ENCODE measurements at regions not wholly inside any gene's neighbourhood (a gene's known extent, or its start where the extent isn't known, plus 50 kb on each side); places are given as distances from the start of the nearest gene placed in this dataset.

DNA sequence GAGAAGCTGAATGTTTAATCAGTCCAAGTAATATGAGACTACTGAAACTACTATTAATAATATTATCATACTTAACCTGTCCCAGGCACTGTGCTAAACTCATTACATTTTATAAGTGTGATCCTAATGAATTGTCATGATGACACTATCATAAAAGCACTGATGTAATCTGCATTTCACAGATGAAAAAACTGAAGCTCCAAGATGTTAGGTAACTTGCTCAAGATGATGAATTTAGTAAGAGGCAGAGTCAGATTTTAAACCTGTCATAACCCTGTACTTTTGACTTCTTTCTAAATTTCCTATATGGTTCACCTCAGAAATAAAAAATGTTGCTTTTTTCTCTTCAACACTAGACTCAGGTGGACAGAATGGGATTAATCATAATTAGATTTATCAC lies 237.6 kb downstream of the ALDH8A1 start:
- FAIRE-seq (no peak), ATAC-seq (no peak), DNase-seq (ENCODE audit: extremely low read depth in 1 of 4, low spot score in 3 of 4) (no peak)
- no TSS peak for BruUV-seq (replicated peaks)
- no peaks in the 10 kb centered on the region for H3K36me3 ChIP-seq (ENCODE audit: control insufficient read depth, insufficient read depth, low read length)
- no peak overlapping the region for H3K4me3 ChIP-seq
- H3K79me2 ChIP-seq (ENCODE audit: control insufficient read depth, insufficient read depth, low read length), result no peaks in the 10 kb centered on the region
- H3K27me3 ChIP-seq (ENCODE audit: control insufficient read depth in 2 of 2, insufficient read depth in 2 of 2, low read length in 2 of 2), result peaks cover 5 to 9% of the 10 kb centered on the region in 2 experiments; a peak in 3 of 5 replicates
- H3K9ac ChIP-seq (ENCODE audit: insufficient read depth in 1 of 2, low read depth in 2 of 2, low read length in 2 of 2), result no peak overlapping the region
- no peak overlapping the region for H2AFZ ChIP-seq (ENCODE audit: low read depth, low read length)
- CTCF ChIA-PET (ENCODE audit: low intra/inter-chr PET ratio), result no interaction called here
- intact Hi-C loops (cut with micrococcal nuclease) (no loop called here), in situ Hi-C loops (cut with MboI) (no loop called here)
- no peaks in the 10 kb centered on the region for H3K9me1 ChIP-seq (ENCODE audit: control insufficient read depth, insufficient read depth, low read length)
- no peaks in the 10 kb centered on the region for H4K20me1 ChIP-seq (replicated peaks; ENCODE audit: control insufficient read depth, insufficient read depth, low read length)
- H3K27ac ChIP-seq (ENCODE audit: extremely low read depth, low read depth, low read length), result no peak overlapping the region
- no peaks in the 10 kb centered on the region for H3K9me3 ChIP-seq (replicated peaks; ENCODE audit: control insufficient read depth, insufficient read depth, low read depth, low read length)
- H3K4me1 ChIP-seq (replicated peaks in 1 of 2; ENCODE audit: control insufficient read depth in 2 of 2, insufficient read depth in 2 of 2, low read length in 2 of 2), result no peaks in the 10 kb centered on the region
- no peak overlapping the region for H3K4me2 ChIP-seq (ENCODE audit: insufficient read depth, low read length)
- POLR2A ChIA-PET, result interaction anchor here (0.7 to 0.9 kb wide), 2 partner anchors 9 to 11 kb away, joined by 3 to 5 read pairs; no protein-coding TSS in a partner anchor
- TF ChIP-seq SMARCC2 (IDR thresholded peaks at IDR 0.05; ENCODE audit: low read depth) (no peak), ZNF311 (CRISPR knock-in tag; IDR thresholded peaks at IDR 0.05) (no peak), PURB (CRISPR knock-in tag; IDR thresholded peaks at IDR 0.05; ENCODE audit: low read depth) (no peak), SIN3B (IDR thresholded peaks at IDR 0.05; ENCODE audit: low read depth) (no peak), KHSRP (IDR thresholded peaks at IDR 0.05) (no peak), MAZ (CRISPR knock-in tag; conservative IDR thresholded peaks at IDR 0.05 in 1 of 2, IDR thresholded peaks at IDR 0.05 in 1 of 2) (no peak), MCM3 (IDR thresholded peaks at IDR 0.05) (no peak), ZNF121 (CRISPR knock-in tag; conservative IDR thresholded peaks at IDR 0.05) (no peak), POLR2A (conservative IDR thresholded peaks at IDR 0.05) (no peak)
- TF ChIP-seq, protein P1, sequence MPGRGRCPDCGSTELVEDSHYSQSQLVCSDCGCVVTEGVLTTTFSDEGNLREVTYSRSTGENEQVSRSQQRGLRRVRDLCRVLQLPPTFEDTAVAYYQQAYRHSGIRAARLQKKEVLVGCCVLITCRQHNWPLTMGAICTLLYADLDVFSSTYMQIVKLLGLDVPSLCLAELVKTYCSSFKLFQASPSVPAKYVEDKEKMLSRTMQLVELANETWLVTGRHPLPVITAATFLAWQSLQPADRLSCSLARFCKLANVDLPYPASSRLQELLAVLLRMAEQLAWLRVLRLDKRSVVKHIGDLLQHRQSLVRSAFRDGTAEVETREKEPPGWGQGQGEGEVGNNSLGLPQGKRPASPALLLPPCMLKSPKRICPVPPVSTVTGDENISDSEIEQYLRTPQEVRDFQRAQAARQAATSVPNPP (IDR thresholded peaks at IDR 0.05; ENCODE audit: borderline replicate concordance, insufficient read depth, insufficient read length), result no peak
- TF ChIP-seq, protein P2, sequence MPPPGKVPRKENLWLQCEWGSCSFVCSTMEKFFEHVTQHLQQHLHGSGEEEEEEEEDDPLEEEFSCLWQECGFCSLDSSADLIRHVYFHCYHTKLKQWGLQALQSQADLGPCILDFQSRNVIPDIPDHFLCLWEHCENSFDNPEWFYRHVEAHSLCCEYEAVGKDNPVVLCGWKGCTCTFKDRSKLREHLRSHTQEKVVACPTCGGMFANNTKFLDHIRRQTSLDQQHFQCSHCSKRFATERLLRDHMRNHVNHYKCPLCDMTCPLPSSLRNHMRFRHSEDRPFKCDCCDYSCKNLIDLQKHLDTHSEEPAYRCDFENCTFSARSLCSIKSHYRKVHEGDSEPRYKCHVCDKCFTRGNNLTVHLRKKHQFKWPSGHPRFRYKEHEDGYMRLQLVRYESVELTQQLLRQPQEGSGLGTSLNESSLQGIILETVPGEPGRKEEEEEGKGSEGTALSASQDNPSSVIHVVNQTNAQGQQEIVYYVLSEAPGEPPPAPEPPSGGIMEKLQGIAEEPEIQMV (tag; conservative IDR thresholded peaks at IDR 0.05; ENCODE audit: low read depth), result no peak
- TF ChIP-seq, protein P3, sequence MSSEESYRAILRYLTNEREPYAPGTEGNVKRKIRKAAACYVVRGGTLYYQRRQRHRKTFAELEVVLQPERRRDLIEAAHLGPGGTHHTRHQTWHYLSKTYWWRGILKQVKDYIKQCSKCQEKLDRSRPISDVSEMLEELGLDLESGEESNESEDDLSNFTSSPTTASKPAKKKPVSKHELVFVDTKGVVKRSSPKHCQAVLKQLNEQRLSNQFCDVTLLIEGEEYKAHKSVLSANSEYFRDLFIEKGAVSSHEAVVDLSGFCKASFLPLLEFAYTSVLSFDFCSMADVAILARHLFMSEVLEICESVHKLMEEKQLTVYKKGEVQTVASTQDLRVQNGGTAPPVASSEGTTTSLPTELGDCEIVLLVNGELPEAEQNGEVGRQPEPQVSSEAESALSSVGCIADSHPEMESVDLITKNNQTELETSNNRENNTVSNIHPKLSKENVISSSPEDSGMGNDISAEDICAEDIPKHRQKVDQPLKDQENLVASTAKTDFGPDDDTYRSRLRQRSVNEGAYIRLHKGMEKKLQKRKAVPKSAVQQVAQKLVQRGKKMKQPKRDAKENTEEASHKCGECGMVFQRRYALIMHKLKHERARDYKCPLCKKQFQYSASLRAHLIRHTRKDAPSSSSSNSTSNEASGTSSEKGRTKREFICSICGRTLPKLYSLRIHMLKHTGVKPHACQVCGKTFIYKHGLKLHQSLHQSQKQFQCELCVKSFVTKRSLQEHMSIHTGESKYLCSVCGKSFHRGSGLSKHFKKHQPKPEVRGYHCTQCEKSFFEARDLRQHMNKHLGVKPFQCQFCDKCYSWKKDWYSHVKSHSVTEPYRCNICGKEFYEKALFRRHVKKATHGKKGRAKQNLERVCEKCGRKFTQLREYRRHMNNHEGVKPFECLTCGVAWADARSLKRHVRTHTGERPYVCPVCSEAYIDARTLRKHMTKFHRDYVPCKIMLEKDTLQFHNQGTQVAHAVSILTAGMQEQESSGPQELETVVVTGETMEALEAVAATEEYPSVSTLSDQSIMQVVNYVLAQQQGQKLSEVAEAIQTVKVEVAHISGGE (CRISPR knock-in tag; IDR thresholded peaks at IDR 0.05), result no peak
- TF ChIP-seq, protein P4, sequence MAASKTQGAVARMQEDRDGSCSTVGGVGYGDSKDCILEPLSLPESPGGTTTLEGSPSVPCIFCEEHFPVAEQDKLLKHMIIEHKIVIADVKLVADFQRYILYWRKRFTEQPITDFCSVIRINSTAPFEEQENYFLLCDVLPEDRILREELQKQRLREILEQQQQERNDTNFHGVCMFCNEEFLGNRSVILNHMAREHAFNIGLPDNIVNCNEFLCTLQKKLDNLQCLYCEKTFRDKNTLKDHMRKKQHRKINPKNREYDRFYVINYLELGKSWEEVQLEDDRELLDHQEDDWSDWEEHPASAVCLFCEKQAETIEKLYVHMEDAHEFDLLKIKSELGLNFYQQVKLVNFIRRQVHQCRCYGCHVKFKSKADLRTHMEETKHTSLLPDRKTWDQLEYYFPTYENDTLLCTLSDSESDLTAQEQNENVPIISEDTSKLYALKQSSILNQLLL (CRISPR knock-in tag; IDR thresholded peaks at IDR 0.05; ENCODE audit: borderline replicate concordance), result no peak
- TF ChIP-seq, protein P5, sequence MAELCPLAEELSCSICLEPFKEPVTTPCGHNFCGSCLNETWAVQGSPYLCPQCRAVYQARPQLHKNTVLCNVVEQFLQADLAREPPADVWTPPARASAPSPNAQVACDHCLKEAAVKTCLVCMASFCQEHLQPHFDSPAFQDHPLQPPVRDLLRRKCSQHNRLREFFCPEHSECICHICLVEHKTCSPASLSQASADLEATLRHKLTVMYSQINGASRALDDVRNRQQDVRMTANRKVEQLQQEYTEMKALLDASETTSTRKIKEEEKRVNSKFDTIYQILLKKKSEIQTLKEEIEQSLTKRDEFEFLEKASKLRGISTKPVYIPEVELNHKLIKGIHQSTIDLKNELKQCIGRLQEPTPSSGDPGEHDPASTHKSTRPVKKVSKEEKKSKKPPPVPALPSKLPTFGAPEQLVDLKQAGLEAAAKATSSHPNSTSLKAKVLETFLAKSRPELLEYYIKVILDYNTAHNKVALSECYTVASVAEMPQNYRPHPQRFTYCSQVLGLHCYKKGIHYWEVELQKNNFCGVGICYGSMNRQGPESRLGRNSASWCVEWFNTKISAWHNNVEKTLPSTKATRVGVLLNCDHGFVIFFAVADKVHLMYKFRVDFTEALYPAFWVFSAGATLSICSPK (IDR thresholded peaks at IDR 0.05; ENCODE audit: borderline replicate concordance), result no peak
